PC-3 (cell line): ENCODE measurements at regions not wholly inside any gene's neighbourhood (a gene's known extent, or its start where the extent isn't known, plus 50 kb on each side); places are given as distances from the start of the nearest gene placed in this dataset.

Source experiments
- ATAC-seq: fragments of 200-7000 bp; cut with Tn5 transposase; 2 replicates; pipeline ENCODE4 v1.9.1; 2020; ENCODE audit warnings: mild to moderate bottlenecking, moderate library complexity
- BruUV-seq: library from RNA; stranded (reverse); fragments of 400-500 nt; replicated peaks from 2 replicates; lab custom pipeline; 2021; lab: Mats Ljungman, UMichigan
- CTCF ChIA-PET: fragments of 300-600 bp; sonication (Branson Sonifier 250); formaldehyde crosslinking; loops from one replicate; lab custom pipeline; 2022; ENCODE audit warnings: antibody characterized with exemption; lab: Charles Lee
- POLR2A ChIA-PET: fragments of 300-600 bp; sonication (Branson Sonifier 250); formaldehyde crosslinking; loops from one replicate; lab custom pipeline; 2022; ENCODE audit warnings: antibody characterized with exemption; ENCODE audit not compliant: unreplicated experiment; lab: Charles Lee
- DNase-seq: peaks from one replicate; pipeline ENCODE4 v3.0.0-alpha.2; 2015
- H2AFZ ChIP-seq: fragments of 300-600 bp; sonication (generic); 2 replicates; pipeline ENCODE4 v1.6.0; 2016; ENCODE audit warnings: antibody characterized with exemption, low read length
- H3F3A ChIP-seq: fragments of 300-600 bp; sonication (generic); one replicate; pipeline ENCODE4 v1.6.0; 2017; ENCODE audit warnings: antibody characterized with exemption, low read length, control low read depth, mild to moderate bottlenecking; ENCODE audit not compliant: unreplicated experiment
- H3K27ac ChIP-seq: fragments of 300-600 bp; sonication (generic); 2 replicates; pipeline ENCODE4 v1.5.1; 2016; ENCODE audit warnings: mild to moderate bottlenecking, low read length
- H3K27me3 ChIP-seq: fragments of 300-600 bp; sonication (generic); 2 replicates; pipeline ENCODE4 v1.6.1; 2016; ENCODE audit warnings: low read length, mixed read lengths
- H3K36me3 ChIP-seq: fragments of 300-600 bp; sonication (generic); 2 replicates; pipeline ENCODE4 v1.6.1; 2016; ENCODE audit warnings: low read depth, mixed run types, low read length, mixed read lengths
- H3K4me1 ChIP-seq: fragments of 300-600 bp; sonication (generic); 2 replicates; pipeline ENCODE4 v1.5.1; 2016; ENCODE audit warnings: low read length; ENCODE audit not compliant: insufficient read depth
- H3K4me2 ChIP-seq: fragments of 300-600 bp; sonication (generic); 2 replicates; pipeline ENCODE4 v1.6.0; 2016; ENCODE audit warnings: low read length
- H3K4me3 ChIP-seq: fragments of 300-600 bp; sonication (generic); 2 replicates; pipeline ENCODE4 v1.5.1; 2016; ENCODE audit warnings: mild to moderate bottlenecking, low read length, mixed read lengths
- H3K79me2 ChIP-seq: fragments of 300-600 bp; sonication (generic); 2 replicates; pipeline ENCODE4 v1.6.1; 2017; ENCODE audit warnings: low read length, mixed read lengths
- H3K9ac ChIP-seq: fragments of 300-600 bp; sonication (generic); 2 replicates; pipeline ENCODE4 v1.6.0; 2016; ENCODE audit warnings: mild to moderate bottlenecking, low read length
- H3K9me2 ChIP-seq: fragments of 300-600 bp; sonication (generic); replicated peaks from 2 replicates; pipeline ENCODE4 v1.6.1; 2016; ENCODE audit warnings: mixed run types, low read length, mixed read lengths
- H3K9me3 ChIP-seq: fragments of 300-600 bp; sonication (generic); 2 replicates; pipeline ENCODE4 v1.6.1; 2016; ENCODE audit warnings: low read length, mixed read lengths
- H4K20me1 ChIP-seq: fragments of 300-600 bp; sonication (generic); 2 replicates; pipeline ENCODE4 v1.6.1; 2016; ENCODE audit warnings: low read length, mixed read lengths
- CTCF ChIP-seq: fragments of 300-600 bp; sonication (generic); conservative IDR thresholded peaks from 2 replicates; pipeline ENCODE4 v1.5.1; 2017; ENCODE audit warnings: antibody characterized with exemption, low read depth, mild to moderate bottlenecking, low read length
- EZH2 ChIP-seq: fragments of 300-600 bp; sonication (generic); IDR thresholded peaks from one replicate; pipeline ENCODE4 v1.6.1; 2017; ENCODE audit warnings: antibody characterized with exemption, mild to moderate bottlenecking, low read length; ENCODE audit not compliant: unreplicated experiment
- EZH2phosphoT487 ChIP-seq: fragments of 300-600 bp; sonication (generic); IDR thresholded peaks from 2 replicates; pipeline ENCODE4 v1.6.1; 2018; ENCODE audit warnings: mild to moderate bottlenecking, antibody characterized with exemption, low read length, borderline replicate concordance
- intact Hi-C: fragments of 100-400 bp; cut with micrococcal nuclease; formaldehyde crosslinking; loops from 2 replicates; pipeline ENCODE4 v1.9.0; 2023

- Histone ChIP-seq H3K4me2 (no peak overlapping the region), H3K4me1 (no peaks in the 10 kb centered on the region), H4K20me1 (no peaks in the 10 kb centered on the region), H3K9me2 (no peaks in the 10 kb centered on the region), H3F3A (no peaks in the 10 kb centered on the region), H3K36me3 (no peaks in the 10 kb centered on the region; the same call in 1 of the 2 replicates), H3K27me3 (no peaks in the 10 kb centered on the region), H3K79me2 (no peaks in the 10 kb centered on the region), H3K4me3 (no peak overlapping the region), H3K9me3 (peaks cover 28% of the 10 kb centered on the region; the same call in 1 of the 2 replicates), H2AFZ (no peak overlapping the region), H3K9ac (no peak overlapping the region), H3K27ac (no peak overlapping the region)
- CTCF ChIA-PET, result no interaction called here
- DNase-seq, result no peak
- intact Hi-C loops, result no loop called here
- ATAC-seq, result no peak
- POLR2A ChIA-PET, result no interaction called here
- TF ChIP-seq CTCF (no peak), EZH2 (no peak), EZH2phosphoT487 (no peak)
- BruUV-seq, result no TSS peak
These were observed 231.1 kb upstream of the NUDT12 start for GRCh38 chr5:103793595-103794182.

- Histone ChIP-seq H3K36me3 (no peaks in the 10 kb centered on the region), H3K4me3 (no peak overlapping the region), H3K9me2 (no peaks in the 10 kb centered on the region), H3K4me2 (no peak overlapping the region), H3K27me3 (no peaks in the 10 kb centered on the region), H3F3A (no peaks in the 10 kb centered on the region), H2AFZ (no peak overlapping the region), H3K9me3 (no peaks in the 10 kb centered on the region), H3K79me2 (no peaks in the 10 kb centered on the region), H3K4me1 (no peaks in the 10 kb centered on the region), H3K27ac (no peak overlapping the region), H3K9ac (no peak overlapping the region), H4K20me1 (no peaks in the 10 kb centered on the region)
- no TSS peak for BruUV-seq
- ChIA-PET POLR2A (no interaction called here), CTCF (no interaction called here)
- intact Hi-C loops, result loop anchor here (5.0 kb wide), 1 partner anchor 83 kb away; no protein-coding TSS in a partner anchor
- no peak for ATAC-seq
- TF ChIP-seq EZH2 (no peak), EZH2phosphoT487 (no peak), CTCF (no peak)
- DNase-seq, result peak; percentile 24
These were observed 223.0 kb upstream of the NUDT12 start for GRCh38 chr5:103785569-103785968.

GRCh38 chr5:103783669-103784068 is 221.1 kb upstream of the NUDT12 start:
- Histone ChIP-seq H3K9ac (no peak overlapping the region), H3K27me3 (no peaks in the 10 kb centered on the region), H3K4me2 (no peak overlapping the region), H3K4me1 (no peaks in the 10 kb centered on the region), H3F3A (no peaks in the 10 kb centered on the region), H4K20me1 (no peaks in the 10 kb centered on the region), H3K9me3 (no peaks in the 10 kb centered on the region), H3K4me3 (no peak overlapping the region), H3K27ac (no peak overlapping the region), H3K36me3 (no peaks in the 10 kb centered on the region), H3K9me2 (no peaks in the 10 kb centered on the region), H2AFZ (no peak overlapping the region), H3K79me2 (no peaks in the 10 kb centered on the region)
- CTCF ChIA-PET, result no interaction called here
- DNase-seq (no peak), ATAC-seq (no peak)
- POLR2A ChIA-PET, result no interaction called here
- intact Hi-C loops, result no loop called here
- no peak for TF ChIP-seq EZH2
- no TSS peak for BruUV-seq
